H9 (cell line): ENCODE measurements at regions not wholly inside any gene's neighbourhood (a gene's known extent, or its start where the extent isn't known, plus 50 kb on each side); places are given as distances from the start of the nearest gene placed in this dataset.

Source experiments
- DNase-seq: peaks from one replicate; pipeline ENCODE4 v3.0.0-alpha.2; 2017
- H2AFZ ChIP-seq: one replicate; pipeline ENCODE4 v1.6.1; 2013; ENCODE audit warnings: mild to moderate bottlenecking, low read length, control low read depth, moderate library complexity
- H2AK5ac ChIP-seq: 2 replicates; pipeline ENCODE4 v1.6.1; 2013; ENCODE audit warnings: low read length, control low read depth, mixed read lengths; ENCODE audit not compliant: insufficient read length
- H2BK120ac ChIP-seq: one replicate; pipeline ENCODE4 v1.6.1; 2013; ENCODE audit warnings: low read depth, mild to moderate bottlenecking, low read length, control low read depth, inconsistent platforms; ENCODE audit not compliant: poor library complexity, severe bottlenecking
- H2BK12ac ChIP-seq: 2 replicates; pipeline ENCODE4 v1.6.1; 2013; ENCODE audit warnings: low read length, control low read depth, mixed read lengths, low read depth; ENCODE audit not compliant: insufficient read length
- H2BK15ac ChIP-seq: 2 replicates; pipeline ENCODE4 v1.6.1; 2013; ENCODE audit warnings: low read depth, low read length, control low read depth
- H2BK20ac ChIP-seq: one replicate; pipeline ENCODE4 v1.6.1; 2013; ENCODE audit warnings: low read depth, mild to moderate bottlenecking, low read length, control low read depth, inconsistent platforms; ENCODE audit not compliant: poor library complexity, severe bottlenecking
- H2BK5ac ChIP-seq: 2 replicates; pipeline ENCODE4 v1.6.1; 2013; ENCODE audit warnings: low read length, control low read depth, mixed read lengths; ENCODE audit not compliant: insufficient read length
- H3K14ac ChIP-seq: 2 replicates; pipeline ENCODE4 v1.6.1; 2013; ENCODE audit warnings: low read length, control low read depth; ENCODE audit not compliant: insufficient read depth
- H3K18ac ChIP-seq: 2 replicates; pipeline ENCODE4 v1.6.1; 2013; ENCODE audit warnings: low read depth, mild to moderate bottlenecking, mixed read lengths, low read length, control low read depth; ENCODE audit not compliant: insufficient read length
- H3K23ac ChIP-seq: 2 replicates; pipeline ENCODE4 v1.6.1; 2013; ENCODE audit warnings: low read length, control low read depth, mixed read lengths, low read depth; ENCODE audit not compliant: insufficient read length
- H3K23me2 ChIP-seq: 2 replicates; pipeline ENCODE4 v1.6.1; 2013; ENCODE audit warnings: low read depth, mild to moderate bottlenecking, mixed read lengths, low read length, control low read depth; ENCODE audit not compliant: insufficient read length, poor library complexity, severe bottlenecking
- H3K27ac ChIP-seq: 2 replicates; pipeline ENCODE4 v1.5.1; 2013; ENCODE audit warnings: low read length, control low read depth, mixed read lengths, low read depth; ENCODE audit not compliant: insufficient read length
- H3K27me3 ChIP-seq: 2 replicates; pipeline ENCODE4 v1.6.1; 2013; ENCODE audit warnings: low read length, control low read depth, inconsistent platforms; ENCODE audit not compliant: insufficient read depth
- H3K4ac ChIP-seq: 2 replicates; pipeline ENCODE4 v1.6.1; 2013; ENCODE audit warnings: low read depth, mild to moderate bottlenecking, control low read depth, inconsistent platforms, low read length, moderate library complexity
- H3K4me1 ChIP-seq: 2 replicates; pipeline ENCODE4 v1.6.1; 2013; ENCODE audit warnings: low read length, control low read depth, inconsistent platforms; ENCODE audit not compliant: insufficient read depth
- H3K4me2 ChIP-seq: 2 replicates; pipeline ENCODE4 v1.6.1; 2013; ENCODE audit warnings: low read length, control low read depth, mixed read lengths; ENCODE audit not compliant: insufficient read length, insufficient read depth
- H3K56ac ChIP-seq: 2 replicates; pipeline ENCODE4 v1.6.1; 2013; ENCODE audit warnings: low read depth, mild to moderate bottlenecking, mixed read lengths, low read length, control low read depth; ENCODE audit not compliant: insufficient read length
- H3K79me1 ChIP-seq: 2 replicates; pipeline ENCODE4 v1.6.1; 2013; ENCODE audit warnings: low read depth, mild to moderate bottlenecking, moderate library complexity, low read length, control low read depth, inconsistent platforms; ENCODE audit not compliant: insufficient read depth, poor library complexity, severe bottlenecking
- H3K79me2 ChIP-seq: 2 replicates; pipeline ENCODE4 v1.6.1; 2013; ENCODE audit warnings: low read length, control low read depth, inconsistent platforms; ENCODE audit not compliant: insufficient read depth
- H3K9ac ChIP-seq: 2 replicates; pipeline ENCODE4 v1.6.1; 2013; ENCODE audit warnings: low read length, control low read depth, mixed read lengths; ENCODE audit not compliant: insufficient read length; ENCODE audit errors: extremely low read depth
- H3K9me3 ChIP-seq: one replicate; pipeline ENCODE4 v1.6.1; 2013; ENCODE audit warnings: low read depth, low read length, inconsistent platforms; ENCODE audit not compliant: control insufficient read depth
- H3T11ph ChIP-seq: one replicate; pipeline ENCODE4 v1.6.1; 2013; ENCODE audit warnings: mild to moderate bottlenecking, low read length, control low read depth, inconsistent platforms
- H4K20me1 ChIP-seq: one replicate; pipeline ENCODE4 v1.6.1; 2013; ENCODE audit not compliant: control insufficient read depth, insufficient read length, insufficient read depth
- H4K5ac ChIP-seq: 2 replicates; pipeline ENCODE4 v1.6.1; 2013; ENCODE audit warnings: low read depth, mild to moderate bottlenecking, mixed read lengths, low read length, control low read depth; ENCODE audit not compliant: insufficient read length
- H4K8ac ChIP-seq: replicated peaks from 2 replicates; pipeline ENCODE4 v1.6.1; 2013; ENCODE audit warnings: low read length, control low read depth, mixed read lengths, low read depth; ENCODE audit not compliant: insufficient read length
- H4K91ac ChIP-seq: 2 replicates; pipeline ENCODE4 v1.6.1; 2013; ENCODE audit warnings: low read depth, mild to moderate bottlenecking, moderate library complexity, mixed read lengths, low read length, control low read depth; ENCODE audit not compliant: insufficient read length
- H3K27ac Mint-ChIP-seq, 3 experiments: 2 replicates in 2 of 3; 3 replicates in 1 of 3; pipeline ENCODE4 v1.8.0; 2020 to 2021; ENCODE audit warnings: mixed read lengths in 3 of 3, mild to moderate bottlenecking in 1 of 3, moderate library complexity in 1 of 3
- H3K27me3 Mint-ChIP-seq: 2 replicates; pipeline ENCODE4 v1.8.0; 2021; ENCODE audit warnings: low read depth, mild to moderate bottlenecking, moderate library complexity, mixed read lengths
- H3K36me3 Mint-ChIP-seq, 3 experiments: 2 replicates in 2 of 3; 3 replicates in 1 of 3; pipeline ENCODE4 v1.8.0; 2020 to 2021; ENCODE audit warnings: low read depth in 3 of 3, mixed read lengths in 3 of 3; ENCODE audit not compliant: insufficient read depth in 1 of 3
- H3K4me1 Mint-ChIP-seq, 2 experiments: 2 replicates each; pipeline ENCODE4 v1.8.0; 2020; ENCODE audit warnings: mixed read lengths in 2 of 2
- H3K4me3 Mint-ChIP-seq, 2 experiments: 2 replicates in 1 of 2; 3 replicates in 1 of 2; pipeline ENCODE4 v1.8.0; 2020 to 2021; ENCODE audit warnings: mild to moderate bottlenecking in 2 of 2, mixed read lengths in 2 of 2, moderate library complexity in 1 of 2
- H3K9me3 Mint-ChIP-seq, 2 experiments: 2 replicates in 1 of 2; 3 replicates in 1 of 2; pipeline ENCODE4 v1.8.0; 2020; ENCODE audit warnings: mild to moderate bottlenecking in 2 of 2, mixed read lengths in 2 of 2, moderate library complexity in 1 of 2
- CTCF ChIP-seq: fragments of 200-600 bp; sonication (generic); conservative IDR thresholded peaks from 3 replicates; pipeline ENCODE4 v1.8.0; 2021; ENCODE audit warnings: antibody characterized with exemption, mild to moderate bottlenecking
- WGBS: extraction: QIAGEN DNeasy Blood & Tissue Kit; methylation state at CpG from one replicate; pipeline ENCODE4 v1.1.7; 2013; ENCODE audit warnings: missing lambda C conversion rate, low lambda C conversion rate, mixed read lengths; ENCODE audit not compliant: insufficient read length; ENCODE audit errors: extremely low coverage; 5-methylcytosine and 5-hydroxymethylcytosine counted together

GRCh38 chr3:63207066-63207590, 71.0 kb upstream of the SYNPR start:
- Histone ChIP-seq H2AK5ac (no peak overlapping the region), H3K23ac (no peak overlapping the region), H3K79me1 (no peaks in the 10 kb centered on the region), H3K4me2 (no peak overlapping the region), H3K27ac (no peak overlapping the region), H2BK5ac (no peak overlapping the region), H3K18ac (no peak overlapping the region), H3K56ac (no peak overlapping the region), H2BK12ac (no peak overlapping the region), H2AFZ (no peak overlapping the region), H3K79me2 (no peaks in the 10 kb centered on the region), H4K8ac (no peak overlapping the region), H2BK20ac (no peak overlapping the region), H3K4ac (no peak overlapping the region), H2BK15ac (no peak overlapping the region), H3K9ac (no peak overlapping the region), H4K91ac (no peak overlapping the region), H3T11ph (no peak overlapping the region), H3K4me1 (no peaks in the 10 kb centered on the region), H3K14ac (no peak overlapping the region), H3K23me2 (no peaks in the 10 kb centered on the region), H3K9me3 (no peaks in the 10 kb centered on the region), H3K27me3 (no peaks in the 10 kb centered on the region), H4K5ac (no peak overlapping the region), H2BK120ac (no peak overlapping the region), H4K20me1 (no peaks in the 10 kb centered on the region)
- Mint-ChIP-seq H3K4me1 (peaks cover 11 to 17% of the 10 kb centered on the region in 2 experiments), H3K27me3 (peaks cover 3% of the 10 kb centered on the region), H3K4me3 (no peak overlapping the region), H3K9me3 (no peaks in the 10 kb centered on the region), H3K36me3 (no peaks in the 10 kb centered on the region), H3K27ac (no peak overlapping the region)
- TF ChIP-seq CTCF: no peak
- no peak for DNase-seq
- WGBS: no CpG with 5 or more reads among the region's 2 CpGs
